ENCODE measurements at regions not wholly inside any gene's neighbourhood (a gene's known extent, or its start where the extent isn't known, plus 50 kb on each side); places are given as distances from the start of the nearest gene placed in this dataset.

GRCh38 chr1:96236156-96236739 is 485.3 kb upstream of the PTBP2 start:
- no peaks in the 10 kb centered on the region for H3K9me3 Mint-ChIP-seq
- no peak overlapping the region for H3K4me3 Mint-ChIP-seq
- no peaks in the 10 kb centered on the region for H3K36me3 Mint-ChIP-seq
- no peak for ATAC-seq
- H3K27me3 Mint-ChIP-seq: no peaks in the 10 kb centered on the region
- no peaks in the 10 kb centered on the region for H3K4me1 Mint-ChIP-seq (ENCODE audit: low read depth in 2 of 2)
- no peak for DNase-seq (ENCODE audit: low spot score)
- H3K27ac Mint-ChIP-seq: no peak overlapping the region

- ATAC-seq (no peak), DNase-seq (ENCODE audit: low spot score) (no peak)
- Mint-ChIP-seq H3K4me1 (ENCODE audit: low read depth in 2 of 2) (no peaks in the 10 kb centered on the region), H3K27ac (no peak overlapping the region), H3K4me3 (no peak overlapping the region), H3K27me3 (no peaks in the 10 kb centered on the region), H3K36me3 (no peaks in the 10 kb centered on the region), H3K9me3 (no peaks in the 10 kb centered on the region)
These were observed 483.2 kb upstream of the PTBP2 start for GRCh38 chr1:96238426-96238825.

- Mint-ChIP-seq H3K36me3 (no peaks in the 10 kb centered on the region), H3K27me3 (no peaks in the 10 kb centered on the region), H3K9me3 (no peaks in the 10 kb centered on the region), H3K4me3 (no peak overlapping the region), H3K27ac (no peak overlapping the region), H3K4me1 (ENCODE audit: low read depth in 2 of 2) (no peaks in the 10 kb centered on the region)
- DNase-seq (ENCODE audit: low spot score) (no peak), ATAC-seq (no peak)
These were observed 481.1 kb upstream of the PTBP2 start for GRCh38 chr1:96240438-96240837.

GRCh38 chr1:96253246-96254035 is 468.1 kb upstream of the PTBP2 start:
- peaks cover 25% of the 10 kb centered on the region for H3K9me3 Mint-ChIP-seq

GRCh38 chr1:96256130-96256790 is 465.3 kb upstream of the PTBP2 start:
- no peaks in the 10 kb centered on the region for H3K27me3 Mint-ChIP-seq
- H3K36me3 Mint-ChIP-seq: peaks cover 5% of the 10 kb centered on the region
- ATAC-seq (no peak), DNase-seq (ENCODE audit: low spot score) (no peak)
- H3K27ac Mint-ChIP-seq: no peak overlapping the region
- H3K9me3 Mint-ChIP-seq: peaks cover 20% of the 10 kb centered on the region
- H3K4me1 Mint-ChIP-seq (ENCODE audit: low read depth in 2 of 2): no peaks in the 10 kb centered on the region
- no peak overlapping the region for H3K4me3 Mint-ChIP-seq

More at GRCh38 chr1:96253246-96254035, 468.1 kb upstream of the PTBP2 start:
- DNase-seq (ENCODE audit: low spot score) (no peak), ATAC-seq (no peak)
- Mint-ChIP-seq H3K4me3 (no peak overlapping the region), H3K4me1 (ENCODE audit: low read depth in 2 of 2) (no peaks in the 10 kb centered on the region), H3K36me3 (no peaks in the 10 kb centered on the region), H3K27ac (no peak overlapping the region), H3K27me3 (no peaks in the 10 kb centered on the region)

GRCh38 chr1:96259399-96259798 is 462.2 kb upstream of the PTBP2 start:
- Mint-ChIP-seq H3K4me3 (no peak overlapping the region), H3K27ac (no peak overlapping the region), H3K36me3 (peaks cover 5% of the 10 kb centered on the region), H3K27me3 (no peaks in the 10 kb centered on the region), H3K4me1 (ENCODE audit: low read depth in 2 of 2) (no peaks in the 10 kb centered on the region), H3K9me3 (peaks cover 18% of the 10 kb centered on the region)
- no peak for DNase-seq (ENCODE audit: low spot score)
- no peak for ATAC-seq

- H3K36me3 Mint-ChIP-seq: peaks cover 11% of the 10 kb centered on the region
- DNase-seq (ENCODE audit: low spot score) (no peak), ATAC-seq (no peak)
- H3K4me3 Mint-ChIP-seq: no peak overlapping the region
- no peak overlapping the region for H3K27ac Mint-ChIP-seq
- peaks cover 31% of the 10 kb centered on the region for H3K9me3 Mint-ChIP-seq
- no peaks in the 10 kb centered on the region for H3K4me1 Mint-ChIP-seq (ENCODE audit: low read depth in 2 of 2)
- no peaks in the 10 kb centered on the region for H3K27me3 Mint-ChIP-seq
These were observed 440.1 kb upstream of the PTBP2 start for GRCh38 chr1:96281491-96281890.

GRCh38 chr1:96290033-96290432 is 431.6 kb upstream of the PTBP2 start:
- ATAC-seq: no peak
- H3K9me3 Mint-ChIP-seq: peaks cover 19% of the 10 kb centered on the region
- H3K27ac Mint-ChIP-seq: no peak overlapping the region
- DNase-seq (ENCODE audit: low spot score): no peak
- H3K36me3 Mint-ChIP-seq: peaks cover 17% of the 10 kb centered on the region
- no peaks in the 10 kb centered on the region for H3K27me3 Mint-ChIP-seq
- no peak overlapping the region for H3K4me3 Mint-ChIP-seq
- no peaks in the 10 kb centered on the region for H3K4me1 Mint-ChIP-seq (ENCODE audit: low read depth in 2 of 2)

- Mint-ChIP-seq H3K36me3 (peaks cover 17% of the 10 kb centered on the region), H3K27me3 (no peaks in the 10 kb centered on the region), H3K4me1 (ENCODE audit: low read depth in 2 of 2) (no peaks in the 10 kb centered on the region), H3K27ac (no peak overlapping the region), H3K9me3 (peaks cover 23% of the 10 kb centered on the region), H3K4me3 (no peak overlapping the region)
- DNase-seq (ENCODE audit: low spot score) (no peak), ATAC-seq (no peak)
These were observed 430.8 kb upstream of the PTBP2 start for GRCh38 chr1:96290801-96291200.

GRCh38 chr1:96291468-96291867 is 430.1 kb upstream of the PTBP2 start:
- H3K27me3 Mint-ChIP-seq: no peaks in the 10 kb centered on the region

GRCh38 chr1:96292141-96292540 is 429.4 kb upstream of the PTBP2 start:
- no peaks in the 10 kb centered on the region for H3K4me1 Mint-ChIP-seq (ENCODE audit: low read depth in 2 of 2)

More at GRCh38 chr1:96291468-96291867, 430.1 kb upstream of the PTBP2 start:
- DNase-seq (ENCODE audit: low spot score) (no peak), ATAC-seq (no peak)
- Mint-ChIP-seq H3K9me3 (peaks cover 22% of the 10 kb centered on the region), H3K4me1 (ENCODE audit: low read depth in 2 of 2) (no peaks in the 10 kb centered on the region), H3K4me3 (no peak overlapping the region), H3K36me3 (peaks cover 11% of the 10 kb centered on the region), H3K27ac (no peak overlapping the region)

GRCh38 chr1:96296991-96297390 is 424.6 kb upstream of the PTBP2 start:
- Mint-ChIP-seq H3K27me3 (no peaks in the 10 kb centered on the region), H3K9me3 (peaks cover 28% of the 10 kb centered on the region), H3K4me3 (no peak overlapping the region), H3K36me3 (no peaks in the 10 kb centered on the region), H3K4me1 (ENCODE audit: low read depth in 2 of 2) (no peaks in the 10 kb centered on the region), H3K27ac (no peak overlapping the region)
- no peak for DNase-seq (ENCODE audit: low spot score)
- ATAC-seq: no peak

More at GRCh38 chr1:96292141-96292540, 429.4 kb upstream of the PTBP2 start:
- H3K36me3 Mint-ChIP-seq: peaks cover 8% of the 10 kb centered on the region
- no peak overlapping the region for H3K4me3 Mint-ChIP-seq
- no peaks in the 10 kb centered on the region for H3K27me3 Mint-ChIP-seq
- H3K27ac Mint-ChIP-seq: no peak overlapping the region
- DNase-seq (ENCODE audit: low spot score) (no peak), ATAC-seq (no peak)
- H3K9me3 Mint-ChIP-seq: peaks cover 23% of the 10 kb centered on the region

- Mint-ChIP-seq H3K4me3 (no peak overlapping the region), H3K36me3 (peaks cover 6% of the 10 kb centered on the region), H3K27me3 (no peaks in the 10 kb centered on the region), H3K9me3 (peaks cover 7% of the 10 kb centered on the region), H3K27ac (no peak overlapping the region), H3K4me1 (ENCODE audit: low read depth in 2 of 2) (no peaks in the 10 kb centered on the region)
- DNase-seq (ENCODE audit: low spot score) (no peak), ATAC-seq (no peak)
These were observed 414.6 kb upstream of the PTBP2 start for GRCh38 chr1:96306809-96307560.

- DNase-seq (ENCODE audit: low spot score): no peak
- H3K36me3 Mint-ChIP-seq: no peaks in the 10 kb centered on the region
- no peak overlapping the region for H3K4me3 Mint-ChIP-seq
- no peaks in the 10 kb centered on the region for H3K27me3 Mint-ChIP-seq
- no peaks in the 10 kb centered on the region for H3K4me1 Mint-ChIP-seq (ENCODE audit: low read depth in 2 of 2)
- H3K27ac Mint-ChIP-seq: no peak overlapping the region
- no peak for ATAC-seq
- peaks cover 6% of the 10 kb centered on the region for H3K9me3 Mint-ChIP-seq
These were observed 413.3 kb upstream of the PTBP2 start for GRCh38 chr1:96308314-96308713.
